NCI-H1930 (cell line): ENCODE measurements at regions not wholly inside any gene's neighbourhood (a gene's known extent, or its start where the extent isn't known, plus 50 kb on each side); places are given as distances from the start of the nearest gene placed in this dataset.

Source experiments
- DNase-seq, 2 experiments: peaks; one replicate each; lab custom pipeline; 2025; lab: John Stamatoyannopoulos, UW

- no peak for DNase-seq
Observed at GRCh38 chr15:46709460-46710083, 1007.7 kb upstream of the SEMA6D start.

GRCh38 chr15:46710401-46710960 lies 1006.8 kb upstream of the SEMA6D start:
- no peak for DNase-seq

- DNase-seq, result no peak
Observed at GRCh38 chr15:46713045-46713444, 1004.3 kb upstream of the SEMA6D start.

GRCh38 chr15:46714950-46715349 lies 1002.4 kb upstream of the SEMA6D start:
- DNase-seq, result no peak

- no peak for DNase-seq
Observed at GRCh38 chr15:46723308-46723707, 994.0 kb upstream of the SEMA6D start.

GRCh38 chr15:46732060-46732459 lies 985.2 kb upstream of the SEMA6D start:
- no peak for DNase-seq

GRCh38 chr15:46735115-46735514 lies 982.2 kb upstream of the SEMA6D start:
- DNase-seq, result no peak

GRCh38 chr15:46751303-46751702 lies 966.0 kb upstream of the SEMA6D start:
- no peak for DNase-seq

GRCh38 chr15:46753946-46754345 lies 963.4 kb upstream of the SEMA6D start:
- no peak for DNase-seq

GRCh38 chr15:46763091-46763490 lies 954.2 kb upstream of the SEMA6D start:
- DNase-seq, result no peak

GRCh38 chr15:46764851-46765250 lies 952.5 kb upstream of the SEMA6D start:
- DNase-seq, result no peak

- no peak for DNase-seq
Observed at GRCh38 chr15:46766021-46766420, 951.3 kb upstream of the SEMA6D start.

GRCh38 chr15:46768287-46768686 lies 949.0 kb upstream of the SEMA6D start:
- no peak for DNase-seq

GRCh38 chr15:46773016-46773415 lies 944.3 kb upstream of the SEMA6D start:
- no peak for DNase-seq

GRCh38 chr15:46778876-46779275 lies 938.4 kb upstream of the SEMA6D start:
- DNase-seq, result no peak

GRCh38 chr15:46786590-46787285 lies 930.6 kb upstream of the SEMA6D start:
- no peak for DNase-seq

- no peak for DNase-seq
Observed at GRCh38 chr15:46795685-46796084, 921.6 kb upstream of the SEMA6D start.

- no peak for DNase-seq
Observed at GRCh38 chr15:46808834-46809233, 908.5 kb upstream of the SEMA6D start.

- no peak for DNase-seq
Observed at GRCh38 chr15:46815240-46815639, 902.1 kb upstream of the SEMA6D start.

- DNase-seq, result no peak
Observed at GRCh38 chr15:46815765-46816164, 901.5 kb upstream of the SEMA6D start.

- DNase-seq, result no peak
Observed at GRCh38 chr15:46848704-46849103, 868.6 kb upstream of the SEMA6D start.

GRCh38 chr15:46853600-46853999 lies 863.7 kb upstream of the SEMA6D start:
- no peak for DNase-seq

- no peak for DNase-seq
Observed at GRCh38 chr15:46854564-46854963, 862.7 kb upstream of the SEMA6D start.

- no peak for DNase-seq
Observed at GRCh38 chr15:46855388-46855787, 861.9 kb upstream of the SEMA6D start.
